Testis (tissue), 2 donors: ENCODE measurements at regions not wholly inside any gene's neighbourhood (a gene's known extent, or its start where the extent isn't known, plus 50 kb on each side); places are given as distances from the start of the nearest gene placed in this dataset.

Experiments used
- DNase-seq: peaks from one replicate; pipeline ENCODE4 v3.0.0-alpha.2; 2019
- H3K27ac ChIP-seq, 2 donors: fragments of 200-600 bp; sonication (generic); one replicate each; pipeline ENCODE4 v1.5.1; 2019
- H3K27me3 ChIP-seq: fragments of 200-600 bp; sonication (generic); one replicate; pipeline ENCODE4 v1.5.1; 2019
- H3K36me3 ChIP-seq: fragments of 200-600 bp; sonication (generic); one replicate; pipeline ENCODE4 v1.5.1; 2017; ENCODE audit warnings: low read depth; ENCODE audit errors: missing control alignments
- H3K4me1 ChIP-seq: fragments of 200-600 bp; sonication (generic); one replicate; pipeline ENCODE4 v1.5.1; 2019
- H3K4me3 ChIP-seq, 2 donors: fragments of 200-600 bp; sonication (generic); one replicate each; pipeline ENCODE4 v1.5.1; 2017 to 2019
- H3K9me3 ChIP-seq: fragments of 200-600 bp; sonication (generic); one replicate; pipeline ENCODE4 v1.5.1; 2017
- CTCF ChIP-seq, 3 experiments: fragments of 450-650 bp in 2 of 3; fragments of 200-600 bp in 1 of 3; sonication (generic) in 1 of 3; IDR thresholded peaks; one replicate each; pipeline ENCODE4 v1.5.1; 2016 to 2019; ENCODE audit warnings: antibody characterized with exemption in 3 of 3, mild to moderate bottlenecking in 2 of 3, moderate library complexity in 1 of 3
- POLR2A ChIP-seq: fragments of 450-650 bp; IDR thresholded peaks from one replicate; pipeline ENCODE4 v1.6.1; 2017; ENCODE audit warnings: antibody characterized with exemption, mild to moderate bottlenecking, moderate library complexity
- WGBS, 2 donors: methylation state at CpG; one replicate each; pipeline ENCODE4 v1.1.5; 2018; 5-methylcytosine and 5-hydroxymethylcytosine counted together
- intact Hi-C: fragments of 100-400 bp; cut with DNase I; formaldehyde crosslinking; loops from one replicate; pipeline ENCODE4 v1.15.1; 2023; ENCODE audit warnings: low total_unique reads

- intact Hi-C loops: no loop called here
- H3K27ac ChIP-seq: no peak overlapping the region
- no peak for TF ChIP-seq POLR2A
- no peak for TF ChIP-seq CTCF (IDR thresholded peaks at IDR 0.05)
- DNase-seq: no peak
- H3K4me1 ChIP-seq: no peaks in the 10 kb centered on the region
- WGBS, 2 donors: 76 to 82% methylated on average over 22 of the region's 22 CpGs
- H3K36me3 ChIP-seq: no peaks in the 10 kb centered on the region
- H3K4me3 ChIP-seq: no peak overlapping the region
- no peaks in the 10 kb centered on the region for H3K9me3 ChIP-seq
- H3K27me3 ChIP-seq: no peaks in the 10 kb centered on the region
These were observed 70.9 kb upstream of the MGMT start for GRCh38 chr10:129396021-129396722.

DNA sequence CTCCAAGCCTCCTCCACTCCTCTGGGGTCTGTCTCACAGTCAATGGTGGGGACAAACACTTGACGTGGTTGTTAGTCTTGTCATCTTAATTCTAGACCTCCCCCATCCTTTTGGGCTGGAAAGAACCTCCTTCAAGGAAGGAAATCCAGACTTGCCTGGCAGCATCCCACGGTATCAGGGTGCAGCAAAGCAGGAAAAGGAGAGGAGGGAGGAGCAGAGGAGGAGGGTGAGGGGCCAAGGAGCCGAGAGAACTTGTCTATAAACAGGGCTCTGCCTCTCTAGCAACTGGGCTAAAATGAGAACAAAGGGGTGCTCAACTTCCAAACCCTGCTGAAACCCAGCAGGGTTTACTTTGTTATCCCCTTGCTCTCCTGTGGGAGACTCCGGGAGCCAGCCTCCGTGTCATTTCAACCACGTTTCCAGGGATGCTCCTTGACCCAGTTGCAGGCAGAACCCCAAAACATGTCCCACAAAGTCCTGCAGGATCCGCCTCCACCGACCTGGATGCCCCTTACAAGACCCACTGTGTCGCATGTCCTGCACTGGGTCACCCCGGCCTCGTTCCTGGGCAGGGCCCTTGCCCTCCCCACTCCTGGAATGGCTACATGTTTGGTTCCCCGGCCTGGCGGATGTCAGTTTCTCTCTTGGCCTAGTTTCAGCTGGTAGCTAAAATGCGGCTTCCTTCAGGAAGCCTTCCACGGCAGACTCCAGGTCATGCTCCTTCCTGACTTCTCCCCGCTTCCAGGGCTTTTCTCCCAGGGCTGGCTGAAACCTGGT lies 69.7 kb upstream of the MGMT start:
- no peaks in the 10 kb centered on the region for H3K9me3 ChIP-seq
- WGBS, 2 donors: 61 to 66% methylated on average over 15 to 16 of the region's 16 CpGs
- no peaks in the 10 kb centered on the region for H3K4me1 ChIP-seq
- TF ChIP-seq CTCF (IDR thresholded peaks at IDR 0.05): no peak
- no peak for TF ChIP-seq POLR2A
- no peak for DNase-seq
- intact Hi-C loops: no loop called here
- no peaks in the 10 kb centered on the region for H3K27me3 ChIP-seq
- no peaks in the 10 kb centered on the region for H3K36me3 ChIP-seq
- H3K27ac ChIP-seq: no peak overlapping the region
- H3K4me3 ChIP-seq: no peak overlapping the region

GRCh38 chr10:129398711-129399141 lies 68.3 kb upstream of the MGMT start:
- Histone ChIP-seq H3K27me3 (no peaks in the 10 kb centered on the region), H3K9me3 (no peaks in the 10 kb centered on the region), H3K36me3 (no peaks in the 10 kb centered on the region), H3K27ac (no peak overlapping the region), H3K4me3 (no peak overlapping the region), H3K4me1 (no peaks in the 10 kb centered on the region)
- TF ChIP-seq CTCF (IDR thresholded peaks at IDR 0.05) (no peak), POLR2A (no peak)
- 44 to 56% methylated on average over 2 of the region's 2 CpGs for WGBS, 2 donors
- DNase-seq: no peak
- intact Hi-C loops: no loop called here

GRCh38 chr10:129400426-129400825 lies 66.6 kb upstream of the MGMT start:
- H3K27me3 ChIP-seq: no peaks in the 10 kb centered on the region
- no peak for TF ChIP-seq POLR2A
- TF ChIP-seq CTCF (IDR thresholded peaks at IDR 0.05): no peak
- DNase-seq: no peak
- 62 to 75% methylated on average over 5 of the region's 5 CpGs for WGBS, 2 donors
- H3K27ac ChIP-seq: no peak overlapping the region
- no peak overlapping the region for H3K4me3 ChIP-seq
- H3K9me3 ChIP-seq: no peaks in the 10 kb centered on the region
- no peaks in the 10 kb centered on the region for H3K36me3 ChIP-seq
- no peaks in the 10 kb centered on the region for H3K4me1 ChIP-seq
- intact Hi-C loops: no loop called here
